ENCODE measurements at regions not wholly inside any gene's neighbourhood (a gene's known extent, or its start where the extent isn't known, plus 50 kb on each side); places are given as distances from the start of the nearest gene placed in this dataset.
A peak's percentile ranks its signal among the peaks of the same experiment; 100 is the strongest.

GRCh38 chr20:29123861-29124260 lies 2133.6 kb upstream of the DEFB115 start:
- no peak overlapping the region for H3K27ac ChIP-seq
- no peaks in the 10 kb centered on the region for H3K9me3 ChIP-seq
- DNase-seq (no peak), ATAC-seq (peak in 1 of 4 donors; percentile 12)
- intact Hi-C loops (cut with DNase I): loop anchor here in 1 of 2 donors (5.0 kb wide), 1 partner anchor 758 kb away; no protein-coding TSS in a partner anchor
- WGBS (ENCODE audit: insufficient coverage, low coverage, low lambda C conversion rate, missing lambda C conversion rate): 38% methylated on average over 1 of the region's 1 CpG
- no peaks in the 10 kb centered on the region for H3K27me3 ChIP-seq
- H3K4me1 ChIP-seq: no peaks in the 10 kb centered on the region
- no peak overlapping the region for H3K4me3 ChIP-seq
- TF ChIP-seq POLR2A (IDR thresholded peaks at IDR 0.05) (no peak), CTCF (IDR thresholded peaks at IDR 0.05) (no peak)
- H3K36me3 ChIP-seq: no peaks in the 10 kb centered on the region
